ENCODE measurements at regions not wholly inside any gene's neighbourhood (a gene's known extent, or its start where the extent isn't known, plus 50 kb on each side); places are given as distances from the start of the nearest gene placed in this dataset.

DNA sequence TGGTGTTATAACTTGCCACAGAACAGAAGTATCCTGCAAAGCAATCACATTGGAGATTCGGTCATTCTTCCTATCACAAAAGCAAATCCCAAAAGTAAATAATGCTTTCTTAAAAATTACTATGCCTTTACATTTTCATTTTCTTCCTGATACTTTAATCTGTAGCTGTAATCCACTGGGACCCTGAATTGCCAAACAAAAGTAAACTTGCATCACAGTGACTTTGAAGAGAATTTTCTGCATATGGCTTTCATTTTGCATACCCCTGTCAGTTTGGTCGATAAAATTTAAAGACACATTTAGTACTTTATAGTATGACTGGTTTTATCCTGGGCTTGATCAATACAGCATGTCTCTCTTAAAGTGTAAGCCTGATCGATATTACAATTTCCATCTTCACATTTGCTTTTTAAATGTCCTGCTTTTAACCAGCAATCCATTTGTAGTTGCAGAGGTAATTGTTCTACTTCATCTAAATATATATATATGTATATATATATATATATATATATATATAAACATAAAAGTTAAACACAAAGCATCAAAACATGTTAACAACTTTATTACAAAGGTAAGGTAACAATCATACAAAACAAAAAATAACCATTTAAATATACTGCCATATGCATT lies 53.7 kb upstream of the PLEKHA5 start:
- H3K4me1 Mint-ChIP-seq = no peaks in the 10 kb centered on the region
- Histone ChIP-seq H3K79me2 (ENCODE audit: control insufficient read depth, insufficient read depth, low read length) (no peaks in the 10 kb centered on the region), H3K4me2 (replicated peaks; ENCODE audit: low read depth, low read length, poor library complexity, severe bottlenecking) (no peak overlapping the region), H4K20me1 (ENCODE audit: control insufficient read depth, insufficient read depth, low read length, poor library complexity, severe bottlenecking) (no peaks in the 10 kb centered on the region), H3K9me3 (ENCODE audit: control extremely low read depth in 1 of 3, control insufficient read depth in 2 of 3, insufficient read depth in 1 of 3, low read length in 2 of 3) (no peaks in the 10 kb centered on the region), H3K4me3 (ENCODE audit: control extremely low read depth in 1 of 5, extremely low read depth in 1 of 5, insufficient read depth in 1 of 5, low read depth in 2 of 5, low read length in 4 of 5) (no peak overlapping the region), H3K27ac (ENCODE audit: low read length in 2 of 2) (no peak overlapping the region), H2AFZ (ENCODE audit: insufficient read depth, low read depth, low read length, poor library complexity, severe bottlenecking) (no peak overlapping the region), H3K27me3 (replicated peaks in 1 of 4; ENCODE audit: control extremely low read depth in 1 of 4, control insufficient read depth in 3 of 4, insufficient read depth in 4 of 4, low read length in 3 of 4) (no peaks in the 10 kb centered on the region), H3K4me1 (ENCODE audit: control insufficient read depth in 2 of 2, insufficient read depth in 2 of 2, low read length in 2 of 2) (no peaks in the 10 kb centered on the region), H3K9ac (ENCODE audit: low read length) (no peak overlapping the region), H3K36me3 (replicated peaks in 1 of 2; ENCODE audit: control extremely low read depth in 1 of 2, control insufficient read depth in 1 of 2, extremely low read depth in 1 of 2, insufficient read depth in 2 of 2, low read length in 1 of 2) (no peaks in the 10 kb centered on the region)
- WGBS (ENCODE audit: insufficient coverage) = no CpG with 5 or more reads among the region's 3 CpGs
- H3K27ac Mint-ChIP-seq = no peak overlapping the region
- no peak for TF ChIP-seq EZH2 (IDR thresholded peaks at IDR 0.05; ENCODE audit: borderline replicate concordance, insufficient read depth, low read depth, low read length, poor library complexity, severe bottlenecking)
- TF ChIP-seq, protein P1, sequence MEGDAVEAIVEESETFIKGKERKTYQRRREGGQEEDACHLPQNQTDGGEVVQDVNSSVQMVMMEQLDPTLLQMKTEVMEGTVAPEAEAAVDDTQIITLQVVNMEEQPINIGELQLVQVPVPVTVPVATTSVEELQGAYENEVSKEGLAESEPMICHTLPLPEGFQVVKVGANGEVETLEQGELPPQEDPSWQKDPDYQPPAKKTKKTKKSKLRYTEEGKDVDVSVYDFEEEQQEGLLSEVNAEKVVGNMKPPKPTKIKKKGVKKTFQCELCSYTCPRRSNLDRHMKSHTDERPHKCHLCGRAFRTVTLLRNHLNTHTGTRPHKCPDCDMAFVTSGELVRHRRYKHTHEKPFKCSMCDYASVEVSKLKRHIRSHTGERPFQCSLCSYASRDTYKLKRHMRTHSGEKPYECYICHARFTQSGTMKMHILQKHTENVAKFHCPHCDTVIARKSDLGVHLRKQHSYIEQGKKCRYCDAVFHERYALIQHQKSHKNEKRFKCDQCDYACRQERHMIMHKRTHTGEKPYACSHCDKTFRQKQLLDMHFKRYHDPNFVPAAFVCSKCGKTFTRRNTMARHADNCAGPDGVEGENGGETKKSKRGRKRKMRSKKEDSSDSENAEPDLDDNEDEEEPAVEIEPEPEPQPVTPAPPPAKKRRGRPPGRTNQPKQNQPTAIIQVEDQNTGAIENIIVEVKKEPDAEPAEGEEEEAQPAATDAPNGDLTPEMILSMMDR (IDR thresholded peaks at IDR 0.05) = no peak
- DNase-seq (no peak), ATAC-seq (ENCODE audit: low read depth) (no peak)
- POLR2A ChIA-PET = no interaction called here
- H3K9me3 Mint-ChIP-seq (ENCODE audit: insufficient read depth) = peaks cover 2% of the 10 kb centered on the region
- CTCF ChIA-PET = no interaction called here
- no peaks in the 10 kb centered on the region for H3K27me3 Mint-ChIP-seq
- H3K4me3 Mint-ChIP-seq = no peak overlapping the region
- intact Hi-C loops (cut with micrococcal nuclease) = no loop called here

Data from B cell (primary cell).